GM12878 (cell line): ENCODE measurements at regions not wholly inside any gene's neighbourhood (a gene's known extent, or its start where the extent isn't known, plus 50 kb on each side); places are given as distances from the start of the nearest gene placed in this dataset.

Experiments used
- ATAC-seq: fragments of 200-7000 bp; cut with Tn5 transposase; 3 replicates; pipeline ENCODE4 v1.9.1; 2020; ENCODE audit warnings: mild to moderate bottlenecking, moderate library complexity
- BruUV-seq: library from RNA; stranded (reverse); fragments of 400-500 nt; replicated peaks from 2 replicates; lab custom pipeline; 2021; lab: Mats Ljungman, UMichigan
- CTCF ChIA-PET: fragments of 300-600 bp; sonication (Branson Sonifier 250); formaldehyde crosslinking; extraction: SDS; loops from one replicate; lab custom pipeline; 2021; ENCODE audit warnings: inconsistent platforms; lab: Yijun Ruan, JAX
- POLR2A ChIA-PET: fragments of 350-600 bp; formaldehyde crosslinking; extraction: SDS; loops from one replicate; lab custom pipeline; 2021; ENCODE audit warnings: inconsistent platforms; lab: Charles Lee
- RAD21 ChIA-PET: fragments of 300-600 bp; sonication (Branson Sonifier 250); formaldehyde crosslinking; loops from one replicate; lab custom pipeline; 2023; ENCODE audit warnings: antibody characterized with exemption; ENCODE audit not compliant: unreplicated experiment; lab: Charles Lee
- SMC1A ChIA-PET: fragments of 300-600 bp; sonication (Branson Sonifier 250); formaldehyde crosslinking; loops from one replicate; lab custom pipeline; 2023; ENCODE audit not compliant: unreplicated experiment, uncharacterized antibody; lab: Charles Lee
- DNase-seq: peaks from one replicate; pipeline ENCODE4 v3.0.0-alpha.2; 2011; ENCODE audit warnings: low read depth, low spot score
- FAIRE-seq: peaks from 3 replicates; lab custom pipeline; 2011; peaks lifted over from hg19 to GRCh38; lab: Jason Lieb, UNC
- H2AFZ ChIP-seq: 2 replicates; pipeline ENCODE4 v1.6.0; 2011; ENCODE audit warnings: low read depth, low read length, control low read depth; ENCODE audit not compliant: control insufficient read depth
- H3K27ac ChIP-seq: 2 replicates; pipeline ENCODE4 v1.5.1; 2011; ENCODE audit warnings: control low read depth; ENCODE audit not compliant: control insufficient read depth, insufficient read depth
- H3K27me3 ChIP-seq, 2 experiments: replicated peaks in 1 of 2; 2 replicates each; pipeline versions ENCODE4 v1.6.0 to v1.6.1; 2011; ENCODE audit warnings: low read length in 1 of 2; ENCODE audit not compliant: control insufficient read depth in 2 of 2, insufficient read depth in 2 of 2
- H3K36me3 ChIP-seq, 2 experiments: 2 replicates each; pipeline ENCODE4 v1.5.1; 2011; ENCODE audit warnings: low read length in 1 of 2; ENCODE audit not compliant: control insufficient read depth in 2 of 2, insufficient read depth in 2 of 2
- H3K4me1 ChIP-seq: 2 replicates; pipeline ENCODE4 v1.6.1; 2011; ENCODE audit warnings: mild to moderate bottlenecking, low read length, moderate library complexity, mixed read lengths; ENCODE audit not compliant: control insufficient read depth, insufficient read depth
- H3K4me2 ChIP-seq: 2 replicates; pipeline ENCODE4 v1.6.0; 2011; ENCODE audit warnings: control low read depth; ENCODE audit not compliant: control insufficient read depth, insufficient read depth
- H3K4me3 ChIP-seq: fragments of 200-600 bp; sonication (generic); 2 replicates; pipeline ENCODE4 v1.5.1; 2016
- H3K79me2 ChIP-seq: 2 replicates; pipeline ENCODE4 v1.6.0; 2011; ENCODE audit warnings: low read length; ENCODE audit not compliant: control insufficient read depth, insufficient read depth
- H3K9ac ChIP-seq: 2 replicates; pipeline ENCODE4 v1.8.0; 2011; ENCODE audit warnings: low read length, control low read depth, mixed read lengths; ENCODE audit not compliant: control insufficient read depth, insufficient read depth
- H3K9me3 ChIP-seq: replicated peaks from 3 replicates; pipeline ENCODE4 v1.5.1; 2011; ENCODE audit warnings: mild to moderate bottlenecking, low read length; ENCODE audit not compliant: control insufficient read depth, insufficient read depth
- H4K20me1 ChIP-seq: 2 replicates; pipeline ENCODE4 v1.6.0; 2011; ENCODE audit not compliant: control insufficient read depth, insufficient read depth
- ATF3 ChIP-seq: IDR thresholded peaks from 2 replicates; pipeline ENCODE4 v1.6.1; 2011; ENCODE audit warnings: low read depth, mild to moderate bottlenecking, low read length, moderate library complexity, borderline replicate concordance; ENCODE audit errors: extremely low read depth
- CBX3 ChIP-seq: fragments of 200-600 bp; sonication (generic); IDR thresholded peaks from 2 replicates; pipeline ENCODE4 v1.6.1; 2016; ENCODE audit warnings: low read depth, borderline replicate concordance
- HDAC2 ChIP-seq: fragments of 200-600 bp; sonication (generic); IDR thresholded peaks from 2 replicates; pipeline ENCODE4 v1.6.1; 2017
- POLR2A ChIP-seq: IDR thresholded peaks from 2 replicates; pipeline ENCODE4 v1.6.1; 2011; ENCODE audit warnings: low read depth, mild to moderate bottlenecking, low read length
- RCOR1 ChIP-seq: conservative IDR thresholded peaks from 2 replicates; pipeline ENCODE4 v1.6.1; 2012; ENCODE audit warnings: low read depth, low read length, improper control_type of control experiment
- STAT3 ChIP-seq: IDR thresholded peaks from 2 replicates; pipeline ENCODE4 v1.6.1; 2011; ENCODE audit warnings: low read depth, low read length, improper control_type of control experiment
- TAF1 ChIP-seq: IDR thresholded peaks from 2 replicates; pipeline ENCODE4 v1.6.1; 2011; ENCODE audit warnings: mild to moderate bottlenecking, low read depth, low read length, borderline replicate concordance
- YBX1 ChIP-seq: fragments of 450-650 bp; IDR thresholded peaks from 2 replicates; pipeline ENCODE4 v1.6.1; 2016; ENCODE audit warnings: antibody characterized with exemption
- WGBS: methylation state at CpG from one replicate; pipeline ENCODE4 v1.1.6; 2016; ENCODE audit warnings: low lambda C conversion rate; ENCODE audit not compliant: insufficient replicate concordance, insufficient coverage; ENCODE audit errors: missing lambda C conversion rate; 5-methylcytosine and 5-hydroxymethylcytosine counted together
- in situ Hi-C: fragments of 300-500 bp; cut with MboI; formaldehyde crosslinking; loops from 9 replicates; pipeline ENCODE4 v1.14.3; 2018; ENCODE audit warnings: mixed read lengths
- intact Hi-C: fragments of 100-400 bp; cut with micrococcal nuclease; formaldehyde crosslinking; loops from one replicate; pipeline ENCODE4 v1.14.2; 2022; ENCODE audit not compliant: unreplicated experiment

- TF ChIP-seq ATF3 = no peak
Measured at GRCh38 chr4:186885289-186885688, 161.6 kb upstream of the FAT1 start (continued).

GRCh38 chr4:186886759-186887158 is 163.1 kb upstream of the FAT1 start:
- FAIRE-seq = no peak
- no peaks in the 10 kb centered on the region; the same call in 2 of the 3 replicates for H3K9me3 ChIP-seq
- no peaks in the 10 kb centered on the region for H3K36me3 ChIP-seq
- SMC1A ChIA-PET = interaction anchor here (0.5 to 1.0 kb wide), 2 partner anchors 27 to 64 kb away, joined by 3 read pairs; no protein-coding TSS in a partner anchor
- BruUV-seq = no TSS peak
- H4K20me1 ChIP-seq = no peaks in the 10 kb centered on the region
- no peaks in the 10 kb centered on the region for H3K79me2 ChIP-seq
- TF ChIP-seq POLR2A = no peak
- no peak for TF ChIP-seq RCOR1
- no peak for TF ChIP-seq STAT3
- no peak for TF ChIP-seq CBX3
- no peak for TF ChIP-seq YBX1
- ATAC-seq = no peak
- no peak overlapping the region for H3K4me2 ChIP-seq
- 33% methylated on average over 2 of the region's 2 CpGs for whole genome bisulfite sequencing
- H3K27me3 ChIP-seq = no peaks in the 10 kb centered on the region
- DNase-seq = no peak
- in situ Hi-C loops (no loop called here), intact Hi-C loops (no loop called here)
- POLR2A ChIA-PET = no interaction called here
- H3K4me1 ChIP-seq = no peaks in the 10 kb centered on the region
- RAD21 ChIA-PET = no interaction called here
- H3K4me3 ChIP-seq = no peak overlapping the region
- H3K27ac ChIP-seq = no peak overlapping the region
- no peak overlapping the region for H3K9ac ChIP-seq
- CTCF ChIA-PET = no interaction called here
- no peak overlapping the region for H2AFZ ChIP-seq

- no peak for ATAC-seq
- BruUV-seq = no TSS peak
- ChIA-PET SMC1A (no interaction called here), CTCF (no interaction called here), POLR2A (no interaction called here), RAD21 (no interaction called here)
- Histone ChIP-seq H3K4me1 (no peaks in the 10 kb centered on the region), H3K27me3 (no peaks in the 10 kb centered on the region), H2AFZ (no peak overlapping the region), H3K79me2 (no peaks in the 10 kb centered on the region), H3K9me3 (no peaks in the 10 kb centered on the region; the same call in 2 of the 3 replicates), H4K20me1 (no peaks in the 10 kb centered on the region), H3K9ac (no peak overlapping the region), H3K4me2 (no peak overlapping the region), H3K27ac (no peak overlapping the region), H3K36me3 (no peaks in the 10 kb centered on the region), H3K4me3 (no peak overlapping the region)
- no peak for TF ChIP-seq HDAC2
- TF ChIP-seq TAF1 = no peak
- FAIRE-seq = no peak
- DNase-seq = no peak
- in situ Hi-C loops = no loop called here
- intact Hi-C loops = no loop called here
- WGBS = 31% methylated on average over 6 of the region's 6 CpGs
Measured at GRCh38 chr4:186887291-186887700, 163.6 kb upstream of the FAT1 start.
